ENCODE measurements at regions not wholly inside any gene's neighbourhood (a gene's known extent, or its start where the extent isn't known, plus 50 kb on each side); places are given as distances from the start of the nearest gene placed in this dataset.
"Not testable (repeated sequence)": the region's sequence is repeated elsewhere in the genome, so short reads cannot be mapped to it uniquely, and the experiment has no call there.

- Histone ChIP-seq H3K27me3 (no peaks in the 10 kb centered on the region), H3K27ac (no peak overlapping the region), H3K9me3 (no peaks in the 10 kb centered on the region), H3K4me3 (no peak overlapping the region), H3K36me3 (no peaks in the 10 kb centered on the region), H3K4me1 (no peaks in the 10 kb centered on the region)
- TF ChIP-seq CTCF (IDR thresholded peaks at IDR 0.05): no peak
- TF ChIP-seq EP300 (IDR thresholded peaks at IDR 0.05): no peak
- no peak for TF ChIP-seq POLR2A (IDR thresholded peaks at IDR 0.05)
- DNase-seq (ENCODE audit: low spot score in 2 of 2): no peak
Observed at GRCh38 chr5:85628153-85628552, 989.6 kb upstream of the COX7C start.

DNA sequence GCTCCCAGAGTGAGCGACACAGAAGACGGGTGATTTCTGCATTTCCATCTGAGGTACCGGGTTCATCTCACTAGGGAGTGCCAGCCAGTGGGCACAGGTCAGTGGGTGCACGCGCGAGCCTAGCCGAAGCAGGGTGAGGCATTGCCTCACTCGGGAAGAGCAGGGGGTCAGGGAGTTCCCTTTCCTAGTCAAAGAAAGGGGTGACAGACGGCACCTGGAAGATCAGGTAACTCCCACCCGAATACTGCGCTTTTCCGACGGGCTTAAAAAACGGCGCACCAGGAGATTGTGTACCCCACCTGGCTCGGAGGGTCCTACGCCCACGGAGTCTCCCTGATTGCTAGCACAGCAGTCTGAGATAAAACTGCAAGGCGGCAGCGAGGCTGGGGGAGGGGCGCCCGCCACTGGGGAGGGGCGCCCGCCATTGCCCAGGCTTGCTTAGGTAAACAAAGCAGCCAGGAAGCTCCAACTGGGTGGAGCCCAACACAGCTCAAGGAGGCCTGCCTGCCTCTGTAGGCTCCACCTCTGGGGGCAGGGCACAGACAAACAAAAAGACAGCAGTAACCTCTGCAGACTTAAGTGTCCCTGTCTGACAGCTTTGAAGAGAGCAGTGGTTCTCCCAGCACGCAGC is 979.1 kb upstream of the COX7C start:
- H3K4me3 ChIP-seq; H3K27ac ChIP-seq; DNase-seq (ENCODE audit: low spot score in 2 of 2); H3K27me3 ChIP-seq; H3K9me3 ChIP-seq; H3K4me1 ChIP-seq; H3K36me3 ChIP-seq: not testable (repeated sequence)
- WGBS, 2 donors: 76 to 92% methylated on average over 18 to 22 of the region's 25 CpGs

- no peak overlapping the region for H3K4me3 ChIP-seq
- DNase-seq (ENCODE audit: low spot score in 2 of 2): no peak
- TF ChIP-seq EP300 (IDR thresholded peaks at IDR 0.05): no peak
- no peak for TF ChIP-seq CTCF (IDR thresholded peaks at IDR 0.05)
- no peak for TF ChIP-seq POLR2A (IDR thresholded peaks at IDR 0.05)
- no peaks in the 10 kb centered on the region for H3K27me3 ChIP-seq
- H3K36me3 ChIP-seq: no peaks in the 10 kb centered on the region
- H3K4me1 ChIP-seq: no peaks in the 10 kb centered on the region
- WGBS, 2 donors: 79 to 95% methylated on average over 7 of the region's 7 CpGs
- H3K27ac ChIP-seq: no peak overlapping the region
- no peaks in the 10 kb centered on the region for H3K9me3 ChIP-seq
Observed at GRCh38 chr5:85646036-85646435, 971.7 kb upstream of the COX7C start.

DNA sequence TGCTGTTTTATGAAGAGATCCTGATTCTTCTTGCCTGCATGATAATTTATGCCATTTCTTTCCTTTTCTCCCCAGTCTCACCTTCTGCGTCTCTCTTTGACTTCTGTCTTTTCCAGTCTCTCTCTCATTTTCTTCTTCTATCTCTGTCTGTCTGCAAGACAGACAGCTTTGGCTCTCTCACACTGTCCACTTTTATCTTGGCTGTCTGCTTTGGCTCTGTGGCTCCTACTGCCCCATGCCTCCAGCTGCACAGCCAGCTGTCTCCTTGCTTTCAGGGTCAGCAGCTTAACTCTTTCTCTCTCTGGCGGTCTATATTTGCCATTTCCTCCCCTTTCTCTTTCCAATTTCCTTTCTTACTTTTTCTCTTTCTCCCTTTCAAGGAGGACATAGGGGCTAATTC is 971.1 kb upstream of the COX7C start:
- no peaks in the 10 kb centered on the region for H3K4me1 ChIP-seq
- WGBS, 2 donors: 74 to 80% methylated on average over 2 of the region's 2 CpGs
- DNase-seq (ENCODE audit: low spot score in 2 of 2): no peak
- H3K36me3 ChIP-seq: no peaks in the 10 kb centered on the region
- H3K27me3 ChIP-seq: no peaks in the 10 kb centered on the region
- no peak overlapping the region for H3K27ac ChIP-seq
- no peak overlapping the region for H3K4me3 ChIP-seq
- H3K9me3 ChIP-seq: no peaks in the 10 kb centered on the region
- TF ChIP-seq EP300 (IDR thresholded peaks at IDR 0.05): no peak
- TF ChIP-seq POLR2A (IDR thresholded peaks at IDR 0.05): no peak
- TF ChIP-seq CTCF (IDR thresholded peaks at IDR 0.05): no peak

GRCh38 chr5:85647349-85648127 is 970.2 kb upstream of the COX7C start:
- Histone ChIP-seq H3K4me1 (no peaks in the 10 kb centered on the region), H3K27ac (no peak overlapping the region), H3K36me3 (no peaks in the 10 kb centered on the region), H3K9me3 (no peaks in the 10 kb centered on the region), H3K27me3 (no peaks in the 10 kb centered on the region), H3K4me3 (no peak overlapping the region)
- no peak for DNase-seq (ENCODE audit: low spot score in 2 of 2)
- TF ChIP-seq POLR2A (IDR thresholded peaks at IDR 0.05): no peak
- 77 to 89% methylated on average over 25 of the region's 25 CpGs for WGBS, 2 donors

GRCh38 chr5:85648495-85648894 is 969.2 kb upstream of the COX7C start:
- H3K36me3 ChIP-seq: no peaks in the 10 kb centered on the region
- H3K27ac ChIP-seq: no peak overlapping the region
- no peaks in the 10 kb centered on the region for H3K9me3 ChIP-seq
- no peak overlapping the region for H3K4me3 ChIP-seq
- no peak for DNase-seq (ENCODE audit: low spot score in 2 of 2)
- no peaks in the 10 kb centered on the region for H3K27me3 ChIP-seq
- 67 to 68% methylated on average over 4 of the region's 4 CpGs for WGBS, 2 donors
- no peak for TF ChIP-seq EP300 (IDR thresholded peaks at IDR 0.05)
- TF ChIP-seq CTCF (IDR thresholded peaks at IDR 0.05): no peak
- no peak for TF ChIP-seq POLR2A (IDR thresholded peaks at IDR 0.05)
- no peaks in the 10 kb centered on the region for H3K4me1 ChIP-seq
